Prostate gland (tissue), 2 donors: ENCODE measurements at regions not wholly inside any gene's neighbourhood (a gene's known extent, or its start where the extent isn't known, plus 50 kb on each side); places are given as distances from the start of the nearest gene placed in this dataset.

ENCODE experiments used
- DNase-seq: peaks from one replicate; pipeline ENCODE4 v3.0.0-alpha.2; 2019; ENCODE audit warnings: low spot score
- H3K27ac ChIP-seq, 2 donors: fragments of 200-600 bp; sonication (generic); 2 replicates each; pipeline ENCODE4 v1.5.1; 2017 to 2019
- H3K27me3 ChIP-seq: fragments of 200-600 bp; sonication (generic); replicated peaks from 2 replicates; pipeline ENCODE4 v1.5.1; 2019; ENCODE audit not compliant: insufficient read depth
- H3K36me3 ChIP-seq, 2 donors: fragments of 200-600 bp; sonication (generic); 1 replicate in 1 of 2; 2 replicates in 1 of 2; pipeline versions ENCODE4 v1.5.1 to v1.8.1; 2017 to 2019
- H3K4me1 ChIP-seq: fragments of 200-600 bp; sonication (generic); replicated peaks from 2 replicates; pipeline ENCODE4 v1.5.1; 2019
- H3K4me3 ChIP-seq, 2 donors: fragments of 200-600 bp; sonication (generic); 2 replicates each; pipeline ENCODE4 v1.5.1; 2017 to 2019
- H3K9me3 ChIP-seq: fragments of 200-600 bp; sonication (generic); 2 replicates; pipeline ENCODE4 v1.5.1; 2017
- CTCF ChIP-seq, 4 experiments: fragments of 200-600 bp in 2 of 4; fragments of 450-650 bp in 2 of 4; sonication (generic) in 2 of 4; IDR thresholded peaks; 1 replicate in 3 of 4; 2 replicates in 1 of 4; pipeline ENCODE4 v1.5.1; 2016 to 2019; ENCODE audit warnings: antibody characterized with exemption in 4 of 4, mild to moderate bottlenecking in 2 of 4, moderate library complexity in 2 of 4
- POLR2A ChIP-seq: fragments of 450-650 bp; IDR thresholded peaks from one replicate; pipeline ENCODE4 v1.6.1; 2016; ENCODE audit warnings: antibody characterized with exemption, mild to moderate bottlenecking
- POLR2AphosphoS5 ChIP-seq: sonication (generic); formaldehyde crosslinking; IDR thresholded peaks from one replicate; pipeline ENCODE4 v1.6.1; 2017; ENCODE audit warnings: antibody characterized with exemption
- WGBS: methylation state at CpG from one replicate; pipeline ENCODE4 v1.1.5; 2018; 5-methylcytosine and 5-hydroxymethylcytosine counted together
- intact Hi-C: fragments of 100-400 bp; cut with DNase I; formaldehyde crosslinking; loops from one replicate; pipeline ENCODE4 v1.14.2; 2022

- WGBS, result 91% methylated on average over 2 of the region's 2 CpGs
- no peaks in the 10 kb centered on the region for H3K4me1 ChIP-seq
- H3K27ac ChIP-seq, result no peak overlapping the region
- H3K4me3 ChIP-seq, result no peak overlapping the region
- no peaks in the 10 kb centered on the region for H3K36me3 ChIP-seq
- TF ChIP-seq POLR2A (no peak), POLR2AphosphoS5 (no peak), CTCF (IDR thresholded peaks at IDR 0.05) (no peak)
- no peak for DNase-seq
- intact Hi-C loops, result no loop called here
- H3K27me3 ChIP-seq, result no peaks in the 10 kb centered on the region
- no peaks in the 10 kb centered on the region for H3K9me3 ChIP-seq
Measured at GRCh38 chr5:158344376-158344775, 485.4 kb upstream of the CLINT1 start.

GRCh38 chr5:158340608-158341007 lies 481.7 kb upstream of the CLINT1 start:
- TF ChIP-seq POLR2AphosphoS5 (no peak), CTCF (IDR thresholded peaks at IDR 0.05) (no peak), POLR2A (no peak)
- WGBS, result 70% methylated on average over 1 of the region's 1 CpG

GRCh38 chr5:158326256-158326655 lies 467.3 kb upstream of the CLINT1 start:
- intact Hi-C loops, result no loop called here
- Histone ChIP-seq H3K9me3 (no peaks in the 10 kb centered on the region), H3K27ac (no peak overlapping the region), H3K4me3 (no peak overlapping the region), H3K27me3 (no peaks in the 10 kb centered on the region), H3K4me1 (no peaks in the 10 kb centered on the region), H3K36me3 (no peaks in the 10 kb centered on the region)
- no peak for DNase-seq
- 72% methylated on average over 1 of the region's 1 CpG for WGBS
- no peak for TF ChIP-seq POLR2A
- TF ChIP-seq CTCF (IDR thresholded peaks at IDR 0.05), result no peak
- TF ChIP-seq POLR2AphosphoS5, result no peak

More at GRCh38 chr5:158340608-158341007, 481.7 kb upstream of the CLINT1 start:
- Histone ChIP-seq H3K9me3 (no peaks in the 10 kb centered on the region), H3K4me3 (no peak overlapping the region), H3K27me3 (no peaks in the 10 kb centered on the region), H3K27ac (no peak overlapping the region), H3K4me1 (no peaks in the 10 kb centered on the region), H3K36me3 (no peaks in the 10 kb centered on the region)
- DNase-seq, result no peak
- intact Hi-C loops, result no loop called here

- WGBS, result 95% methylated on average over 3 of the region's 3 CpGs
- H3K27me3 ChIP-seq, result no peaks in the 10 kb centered on the region
- TF ChIP-seq POLR2AphosphoS5 (no peak), CTCF (IDR thresholded peaks at IDR 0.05) (no peak), POLR2A (no peak)
- no peaks in the 10 kb centered on the region for H3K4me1 ChIP-seq
- intact Hi-C loops, result no loop called here
- no peaks in the 10 kb centered on the region for H3K9me3 ChIP-seq
- no peak for DNase-seq
- no peak overlapping the region for H3K27ac ChIP-seq
- H3K36me3 ChIP-seq, result no peaks in the 10 kb centered on the region
- H3K4me3 ChIP-seq, result no peak overlapping the region
Measured at GRCh38 chr5:158324236-158324635, 465.3 kb upstream of the CLINT1 start.

- Histone ChIP-seq H3K4me3 (no peak overlapping the region), H3K27ac (no peak overlapping the region), H3K36me3 (no peaks in the 10 kb centered on the region), H3K9me3 (no peaks in the 10 kb centered on the region), H3K27me3 (no peaks in the 10 kb centered on the region), H3K4me1 (no peaks in the 10 kb centered on the region)
- intact Hi-C loops, result no loop called here
- TF ChIP-seq CTCF (IDR thresholded peaks at IDR 0.05), result no peak
- TF ChIP-seq POLR2AphosphoS5, result no peak
- no peak for TF ChIP-seq POLR2A
- no peak for DNase-seq
- WGBS, result 34% methylated on average over 1 of the region's 1 CpG
Measured at GRCh38 chr5:158322620-158323019, 463.7 kb upstream of the CLINT1 start.
